ENCODE measurements at regions not wholly inside any gene's neighbourhood (a gene's known extent, or its start where the extent isn't known, plus 50 kb on each side); places are given as distances from the start of the nearest gene placed in this dataset.

DNA sequence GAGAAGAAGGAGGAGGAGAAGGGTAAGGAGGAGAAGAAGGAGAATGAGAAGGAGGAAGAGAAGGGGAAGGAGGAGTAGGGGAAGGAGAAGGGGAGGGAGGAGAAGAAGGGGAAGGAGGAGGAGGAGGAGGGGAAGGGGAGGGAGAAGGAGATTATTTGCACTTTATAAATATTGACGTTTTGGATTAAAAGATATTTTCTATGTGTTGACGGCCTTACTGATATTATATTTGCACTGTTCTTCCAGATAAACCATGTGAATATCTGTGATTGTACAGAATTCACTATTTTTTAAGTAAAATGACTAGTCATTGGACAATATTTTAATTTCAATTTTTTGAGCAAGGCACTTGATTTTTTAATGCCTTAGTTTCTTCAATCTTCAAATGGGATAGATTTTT is 310.5 kb upstream of the DNAJC19 start:
- TF ChIP-seq EZH2 (IDR thresholded peaks at IDR 0.05; ENCODE audit: insufficient read depth, poor library complexity, severe bottlenecking) (no peak), EZH2phosphoT487 (IDR thresholded peaks at IDR 0.05; ENCODE audit: insufficient read depth, low read depth) (no peak)
